ENCODE measurements at regions not wholly inside any gene's neighbourhood (a gene's known extent, or its start where the extent isn't known, plus 50 kb on each side); places are given as distances from the start of the nearest gene placed in this dataset.

GRCh38 chrX:40279091-40279430 lies 181.3 kb upstream of the BCOR start:
- Mint-ChIP-seq H3K4me3 (no peak overlapping the region), H3K27ac (no peak overlapping the region), H3K9me3 (ENCODE audit: insufficient read depth) (peaks cover 4% of the 10 kb centered on the region), H3K27me3 (no peaks in the 10 kb centered on the region), H3K4me1 (peaks cover 9% of the 10 kb centered on the region)
- H3K4me1 ChIP-seq (ENCODE audit: control insufficient read depth in 2 of 2, insufficient read depth in 2 of 2, low read length in 2 of 2) = peaks cover 5 to 6% of the 10 kb centered on the region in 2 donors
- intact Hi-C loops (cut with micrococcal nuclease) = no loop called here
- H3K27me3 ChIP-seq (replicated peaks in 1 of 4; ENCODE audit: control extremely low read depth in 1 of 4, control insufficient read depth in 3 of 4, insufficient read depth in 4 of 4, low read length in 3 of 4) = no peaks in the 10 kb centered on the region
- TF ChIP-seq EZH2 (IDR thresholded peaks at IDR 0.05; ENCODE audit: borderline replicate concordance, insufficient read depth, low read depth, low read length, poor library complexity, severe bottlenecking) = no peak
- TF ChIP-seq CTCF (IDR thresholded peaks at IDR 0.05) = no peak
- ATAC-seq (ENCODE audit: low read depth) (no peak), DNase-seq (no peak)
- H3K4me2 ChIP-seq (replicated peaks; ENCODE audit: low read depth, low read length, poor library complexity, severe bottlenecking) = no peak overlapping the region
- H3K36me3 ChIP-seq (replicated peaks in 1 of 2; ENCODE audit: control extremely low read depth in 1 of 2, control insufficient read depth in 1 of 2, extremely low read depth in 1 of 2, insufficient read depth in 2 of 2, low read length in 1 of 2) = no peaks in the 10 kb centered on the region
- no peaks in the 10 kb centered on the region for H4K20me1 ChIP-seq (ENCODE audit: control insufficient read depth, insufficient read depth, low read length, poor library complexity, severe bottlenecking)
- ChIA-PET POLR2A (no interaction called here), CTCF (no interaction called here)
- no peak overlapping the region for H3K9ac ChIP-seq (ENCODE audit: low read length)
- 100% methylated on average over 1 of the region's 3 CpGs for WGBS (ENCODE audit: insufficient coverage)
- H2AFZ ChIP-seq (ENCODE audit: insufficient read depth, low read depth, low read length, poor library complexity, severe bottlenecking) = no peak overlapping the region
- H3K9me3 ChIP-seq (ENCODE audit: control extremely low read depth in 1 of 3, control insufficient read depth in 2 of 3, insufficient read depth in 1 of 3, low read length in 2 of 3) = no peaks in the 10 kb centered on the region
- no peak overlapping the region for H3K4me3 ChIP-seq (ENCODE audit: control extremely low read depth in 1 of 5, extremely low read depth in 1 of 5, insufficient read depth in 1 of 5, low read depth in 2 of 5, low read length in 4 of 5)
- H3K79me2 ChIP-seq (ENCODE audit: control insufficient read depth, insufficient read depth, low read length) = no peaks in the 10 kb centered on the region
- no peak overlapping the region for H3K27ac ChIP-seq (ENCODE audit: low read length in 2 of 2)

GRCh38 chrX:40278340-40279090 lies 180.8 kb upstream of the BCOR start:
- Histone ChIP-seq H4K20me1 (ENCODE audit: control insufficient read depth, insufficient read depth, low read length, poor library complexity, severe bottlenecking) (no peaks in the 10 kb centered on the region), H3K9ac (ENCODE audit: low read length) (no peak overlapping the region), H3K36me3 (replicated peaks in 1 of 2; ENCODE audit: control extremely low read depth in 1 of 2, control insufficient read depth in 1 of 2, extremely low read depth in 1 of 2, insufficient read depth in 2 of 2, low read length in 1 of 2) (no peaks in the 10 kb centered on the region), H3K79me2 (ENCODE audit: control insufficient read depth, insufficient read depth, low read length) (no peaks in the 10 kb centered on the region), H3K4me3 (ENCODE audit: control extremely low read depth in 1 of 5, extremely low read depth in 1 of 5, insufficient read depth in 1 of 5, low read depth in 2 of 5, low read length in 4 of 5) (no peak overlapping the region), H3K4me2 (replicated peaks; ENCODE audit: low read depth, low read length, poor library complexity, severe bottlenecking) (no peak overlapping the region), H3K27ac (ENCODE audit: low read length in 2 of 2) (no peak overlapping the region), H3K9me3 (ENCODE audit: control extremely low read depth in 1 of 3, control insufficient read depth in 2 of 3, insufficient read depth in 1 of 3, low read length in 2 of 3) (no peaks in the 10 kb centered on the region), H3K4me1 (ENCODE audit: control insufficient read depth in 2 of 2, insufficient read depth in 2 of 2, low read length in 2 of 2) (peaks cover 6% of the 10 kb centered on the region in 2 donors), H2AFZ (ENCODE audit: insufficient read depth, low read depth, low read length, poor library complexity, severe bottlenecking) (no peak overlapping the region), H3K27me3 (replicated peaks in 1 of 4; ENCODE audit: control extremely low read depth in 1 of 4, control insufficient read depth in 3 of 4, insufficient read depth in 4 of 4, low read length in 3 of 4) (peaks cover 0 to 2% (median 0%) of the 10 kb centered on the region in 4 experiments)
- Mint-ChIP-seq H3K9me3 (ENCODE audit: insufficient read depth) (peaks cover 4% of the 10 kb centered on the region), H3K4me1 (peaks cover 9% of the 10 kb centered on the region), H3K4me3 (no peak overlapping the region), H3K27ac (no peak overlapping the region), H3K27me3 (no peaks in the 10 kb centered on the region)
- no peak for DNase-seq
- intact Hi-C loops (cut with micrococcal nuclease) = no loop called here
- ChIA-PET CTCF (no interaction called here), POLR2A (no interaction called here)
- TF ChIP-seq EZH2 (IDR thresholded peaks at IDR 0.05; ENCODE audit: borderline replicate concordance, insufficient read depth, low read depth, low read length, poor library complexity, severe bottlenecking) (no peak), CTCF (IDR thresholded peaks at IDR 0.05) (no peak)
- WGBS (ENCODE audit: insufficient coverage) = 92% methylated on average over 4 of the region's 10 CpGs
- no peak for ATAC-seq (ENCODE audit: low read depth)
